Suprapubic skin (tissue), 3 donors: ENCODE measurements at regions not wholly inside any gene's neighbourhood (a gene's known extent, or its start where the extent isn't known, plus 50 kb on each side); places are given as distances from the start of the nearest gene placed in this dataset.

Experiments
- EP300 ChIP-seq: sonication (generic); formaldehyde crosslinking; IDR thresholded peaks from one replicate; pipeline ENCODE4 v1.6.1; 2017; ENCODE audit warnings: antibody characterized with exemption
- TF ChIP-seq, protein P1 (sequence below), 2 donors: fragments of 200-600 bp in 1 of 2; fragments of 450-650 bp in 1 of 2; sonication (generic) in 1 of 2; IDR thresholded peaks; one replicate each; pipeline ENCODE4 v1.5.1; 2016 to 2019; ENCODE audit warnings: antibody characterized with exemption in 2 of 2, mild to moderate bottlenecking in 1 of 2, moderate library complexity in 1 of 2

DNA sequence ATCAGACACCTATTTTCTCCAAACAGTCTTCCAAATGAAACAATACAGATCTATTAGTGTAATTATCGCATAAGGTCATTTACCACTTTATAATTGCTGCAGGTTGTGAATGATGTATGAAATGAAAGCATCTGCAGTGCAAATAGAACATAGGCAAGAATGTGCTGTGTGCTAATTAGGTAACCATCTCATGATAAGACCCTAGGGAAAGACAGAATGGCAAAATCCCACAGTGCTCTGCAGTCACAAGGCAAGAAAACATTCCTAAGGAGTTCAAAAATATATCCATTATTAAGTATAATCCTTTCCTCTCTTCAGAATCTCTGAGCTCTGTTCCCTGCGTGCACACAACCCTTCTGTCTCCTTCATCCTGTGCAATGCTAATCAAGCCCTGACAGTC, 488.1 kb downstream of the NR4A2 start:
- TF ChIP-seq, protein P1, sequence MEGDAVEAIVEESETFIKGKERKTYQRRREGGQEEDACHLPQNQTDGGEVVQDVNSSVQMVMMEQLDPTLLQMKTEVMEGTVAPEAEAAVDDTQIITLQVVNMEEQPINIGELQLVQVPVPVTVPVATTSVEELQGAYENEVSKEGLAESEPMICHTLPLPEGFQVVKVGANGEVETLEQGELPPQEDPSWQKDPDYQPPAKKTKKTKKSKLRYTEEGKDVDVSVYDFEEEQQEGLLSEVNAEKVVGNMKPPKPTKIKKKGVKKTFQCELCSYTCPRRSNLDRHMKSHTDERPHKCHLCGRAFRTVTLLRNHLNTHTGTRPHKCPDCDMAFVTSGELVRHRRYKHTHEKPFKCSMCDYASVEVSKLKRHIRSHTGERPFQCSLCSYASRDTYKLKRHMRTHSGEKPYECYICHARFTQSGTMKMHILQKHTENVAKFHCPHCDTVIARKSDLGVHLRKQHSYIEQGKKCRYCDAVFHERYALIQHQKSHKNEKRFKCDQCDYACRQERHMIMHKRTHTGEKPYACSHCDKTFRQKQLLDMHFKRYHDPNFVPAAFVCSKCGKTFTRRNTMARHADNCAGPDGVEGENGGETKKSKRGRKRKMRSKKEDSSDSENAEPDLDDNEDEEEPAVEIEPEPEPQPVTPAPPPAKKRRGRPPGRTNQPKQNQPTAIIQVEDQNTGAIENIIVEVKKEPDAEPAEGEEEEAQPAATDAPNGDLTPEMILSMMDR (IDR thresholded peaks at IDR 0.05): no peak
- TF ChIP-seq EP300: no peak
